ENCODE measurements at regions not wholly inside any gene's neighbourhood (a gene's known extent, or its start where the extent isn't known, plus 50 kb on each side); places are given as distances from the start of the nearest gene placed in this dataset.

DNA sequence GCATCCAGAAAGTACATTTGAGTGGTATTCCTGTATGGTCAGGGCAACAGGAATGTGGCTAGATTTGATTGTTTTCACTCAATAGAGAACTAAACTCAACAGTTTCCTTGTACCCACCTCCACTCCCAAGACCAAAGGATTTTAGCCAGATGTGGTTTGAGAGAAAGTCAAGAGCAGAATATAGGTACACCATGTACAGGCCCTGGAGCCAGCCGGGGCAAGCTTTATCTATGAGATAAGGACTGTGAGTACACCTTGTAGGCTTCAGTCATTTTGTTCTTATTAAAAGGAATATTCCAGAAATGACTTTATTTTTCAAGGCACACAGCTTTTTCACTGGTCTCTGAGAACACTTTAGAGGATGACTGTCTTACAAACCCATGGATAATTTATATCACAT is 192.4 kb upstream of the JUN start:
- Histone ChIP-seq H3K36me3 (no peaks in the 10 kb centered on the region), H3K4me3 (no peak overlapping the region), H3K27me3 (no peaks in the 10 kb centered on the region), H3K9me3 (no peaks in the 10 kb centered on the region), H3K4me1 (ENCODE audit: insufficient read depth) (no peaks in the 10 kb centered on the region), H3K27ac (no peak overlapping the region)
- intact Hi-C loops (cut with DNase I), result no loop called here
- no peak for DNase-seq
- TF ChIP-seq EP300 (IDR thresholded peaks at IDR 0.05) (no peak), POLR2A (IDR thresholded peaks at IDR 0.05) (no peak)
- TF ChIP-seq, protein P1, sequence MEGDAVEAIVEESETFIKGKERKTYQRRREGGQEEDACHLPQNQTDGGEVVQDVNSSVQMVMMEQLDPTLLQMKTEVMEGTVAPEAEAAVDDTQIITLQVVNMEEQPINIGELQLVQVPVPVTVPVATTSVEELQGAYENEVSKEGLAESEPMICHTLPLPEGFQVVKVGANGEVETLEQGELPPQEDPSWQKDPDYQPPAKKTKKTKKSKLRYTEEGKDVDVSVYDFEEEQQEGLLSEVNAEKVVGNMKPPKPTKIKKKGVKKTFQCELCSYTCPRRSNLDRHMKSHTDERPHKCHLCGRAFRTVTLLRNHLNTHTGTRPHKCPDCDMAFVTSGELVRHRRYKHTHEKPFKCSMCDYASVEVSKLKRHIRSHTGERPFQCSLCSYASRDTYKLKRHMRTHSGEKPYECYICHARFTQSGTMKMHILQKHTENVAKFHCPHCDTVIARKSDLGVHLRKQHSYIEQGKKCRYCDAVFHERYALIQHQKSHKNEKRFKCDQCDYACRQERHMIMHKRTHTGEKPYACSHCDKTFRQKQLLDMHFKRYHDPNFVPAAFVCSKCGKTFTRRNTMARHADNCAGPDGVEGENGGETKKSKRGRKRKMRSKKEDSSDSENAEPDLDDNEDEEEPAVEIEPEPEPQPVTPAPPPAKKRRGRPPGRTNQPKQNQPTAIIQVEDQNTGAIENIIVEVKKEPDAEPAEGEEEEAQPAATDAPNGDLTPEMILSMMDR (IDR thresholded peaks at IDR 0.05), result no peak
- 44 to 57% (median 52%) methylated on average over 1 of the region's 1 CpG for WGBS, 3 donors

DNA sequence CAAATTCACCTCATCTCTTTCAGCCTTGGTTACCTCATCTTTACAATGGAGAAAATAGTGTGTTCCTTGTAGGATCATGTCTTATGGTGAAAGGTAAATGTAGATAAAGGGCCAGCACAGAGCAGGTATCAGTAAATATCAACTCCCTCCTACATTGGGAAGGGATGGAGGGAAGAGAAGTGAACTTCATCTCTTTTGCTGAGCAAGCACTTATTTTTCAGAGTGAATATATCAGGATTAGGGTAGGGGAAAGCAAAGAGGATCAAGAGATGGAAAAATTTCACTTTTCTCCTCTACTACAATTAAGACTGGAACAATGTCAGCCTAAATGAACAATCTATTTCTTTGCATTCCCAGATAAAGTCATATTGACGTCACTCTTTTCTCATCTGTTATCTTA is 193.8 kb upstream of the JUN start:
- no peak overlapping the region for H3K27ac ChIP-seq
- TF ChIP-seq EP300 (IDR thresholded peaks at IDR 0.05), result no peak
- TF ChIP-seq, protein P1 (IDR thresholded peaks at IDR 0.05), result no peak
- TF ChIP-seq POLR2A (IDR thresholded peaks at IDR 0.05), result no peak
- no peaks in the 10 kb centered on the region for H3K27me3 ChIP-seq
- intact Hi-C loops (cut with DNase I), result no loop called here
- H3K36me3 ChIP-seq, result no peaks in the 10 kb centered on the region
- no peak overlapping the region for H3K4me3 ChIP-seq
- 83 to 97% (median 92%) methylated on average over 1 of the region's 1 CpG for WGBS, 3 donors
- H3K4me1 ChIP-seq (ENCODE audit: insufficient read depth), result peaks cover 4% of the 10 kb centered on the region
- DNase-seq, result no peak
- H3K9me3 ChIP-seq, result no peaks in the 10 kb centered on the region

DNA sequence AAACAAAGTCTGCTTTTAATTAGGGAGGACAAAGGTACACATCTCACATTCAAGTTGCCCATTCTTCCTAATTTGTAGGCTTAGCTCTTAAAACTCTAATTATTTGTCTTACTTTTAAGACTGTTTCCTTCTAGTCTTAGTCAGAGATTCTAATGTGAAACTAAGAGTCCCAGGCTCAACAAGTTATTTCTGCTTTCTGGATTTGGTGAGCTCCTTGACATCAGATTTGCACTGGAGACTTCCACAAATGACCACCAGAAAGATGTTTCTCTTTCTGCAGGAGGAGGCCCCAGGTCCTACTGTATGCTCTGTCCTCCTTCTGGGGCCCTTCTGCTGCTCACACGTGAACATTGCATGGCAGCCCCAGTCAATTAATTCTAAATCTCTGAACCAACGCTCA is 194.2 kb upstream of the JUN start:
- no peaks in the 10 kb centered on the region for H3K27me3 ChIP-seq
- 95 to 97% (median 97%) methylated on average over 2 of the region's 2 CpGs for WGBS, 3 donors
- no peak for DNase-seq
- H3K27ac ChIP-seq, result no peak overlapping the region
- H3K36me3 ChIP-seq, result no peaks in the 10 kb centered on the region
- H3K4me1 ChIP-seq (ENCODE audit: insufficient read depth), result peaks cover 5% of the 10 kb centered on the region
- H3K4me3 ChIP-seq, result no peak overlapping the region
- intact Hi-C loops (cut with DNase I), result no loop called here
- no peaks in the 10 kb centered on the region for H3K9me3 ChIP-seq
- TF ChIP-seq EP300 (IDR thresholded peaks at IDR 0.05) (no peak), POLR2A (IDR thresholded peaks at IDR 0.05) (no peak)
- TF ChIP-seq, protein P1 (IDR thresholded peaks at IDR 0.05), result no peak

GRCh38 chr1:58979086-58979485 is 195.2 kb upstream of the JUN start:
- intact Hi-C loops (cut with DNase I), result no loop called here

More at GRCh38 chr1:58979086-58979485, 195.2 kb upstream of the JUN start:
- 81 to 97% (median 92%) methylated on average over 3 of the region's 3 CpGs for WGBS, 3 donors
- Histone ChIP-seq H3K4me3 (no peak overlapping the region), H3K36me3 (no peaks in the 10 kb centered on the region), H3K9me3 (no peaks in the 10 kb centered on the region), H3K27ac (no peak overlapping the region), H3K27me3 (no peaks in the 10 kb centered on the region), H3K4me1 (ENCODE audit: insufficient read depth) (peaks cover 8% of the 10 kb centered on the region)
- DNase-seq, result no peak
- TF ChIP-seq POLR2A (IDR thresholded peaks at IDR 0.05) (no peak), EP300 (IDR thresholded peaks at IDR 0.05) (no peak)
- TF ChIP-seq, protein P1 (IDR thresholded peaks at IDR 0.05), result no peak

Measured in ovary (tissue), 7 donors.